Endothelial cell of umbilical vein (primary cell): ENCODE measurements at regions not wholly inside any gene's neighbourhood (a gene's known extent, or its start where the extent isn't known, plus 50 kb on each side); places are given as distances from the start of the nearest gene placed in this dataset.

Experiments
- BruUV-seq: library from RNA; stranded (reverse); fragments of 400-500 nt; replicated peaks from 2 replicates; lab custom pipeline; 2021; lab: Mats Ljungman, UMichigan
- CTCF ChIA-PET: fragments of 300-600, 350-600 bp; sonication (Branson Sonifier 250); formaldehyde crosslinking; loops from one replicate; lab custom pipeline; 2021; ENCODE audit warnings: antibody characterized with exemption, inconsistent platforms; lab: Charles Lee
- POLR2A ChIA-PET: fragments of 300-600, 350-600 bp; sonication (Branson Sonifier 250); formaldehyde crosslinking; loops from one replicate; lab custom pipeline; 2021; ENCODE audit warnings: antibody characterized with exemption, inconsistent platforms; lab: Charles Lee
- DNase-seq: peaks from one replicate; pipeline ENCODE4 v3.0.0-alpha.2; 2011; ENCODE audit warnings: low read depth, low spot score
- FAIRE-seq: peaks from 2 replicates; lab custom pipeline; 2011; peaks lifted over from hg19 to GRCh38; lab: Jason Lieb, UNC
- H2AFZ ChIP-seq: 2 replicates; pipeline ENCODE4 v1.6.0; 2012; ENCODE audit warnings: low read depth, low read length, control low read depth, inconsistent platforms
- H3K27ac ChIP-seq: 2 replicates; pipeline ENCODE4 v1.5.1; 2011; ENCODE audit warnings: low read depth, mild to moderate bottlenecking, control low read depth, low read length, moderate library complexity; ENCODE audit not compliant: insufficient read depth
- H3K27me3 ChIP-seq, 2 experiments: 2 replicates each; pipeline versions ENCODE4 v1.6.0 to v1.6.1; 2011; ENCODE audit warnings: low read length in 2 of 2, mixed read lengths in 1 of 2; ENCODE audit not compliant: control insufficient read depth in 2 of 2, insufficient read depth in 2 of 2
- H3K36me3 ChIP-seq, 2 experiments: 2 replicates in 1 of 2; 3 replicates in 1 of 2; pipeline ENCODE4 v1.5.1; 2011; ENCODE audit warnings: low read length in 2 of 2, mild to moderate bottlenecking in 1 of 2, moderate library complexity in 1 of 2; ENCODE audit not compliant: control insufficient read depth in 2 of 2, insufficient read depth in 2 of 2; ENCODE audit errors: extremely low read depth in 1 of 2
- H3K4me1 ChIP-seq: 3 replicates; pipeline ENCODE4 v1.5.1; 2011; ENCODE audit warnings: mild to moderate bottlenecking, low read length; ENCODE audit not compliant: control insufficient read depth, insufficient read depth; ENCODE audit errors: extremely low read depth
- H3K4me2 ChIP-seq: 2 replicates; pipeline ENCODE4 v1.6.1; 2011; ENCODE audit warnings: low read length, control low read depth, mixed read lengths; ENCODE audit not compliant: insufficient read depth
- H3K4me3 ChIP-seq, 3 experiments: fragments of 200-600 bp in 1 of 3; sonication (generic), shearing (Covaris generic) in 1 of 3; replicated peaks in 1 of 3; 2 replicates each; pipeline ENCODE4 v1.5.1; 2011 to 2016; ENCODE audit warnings: control low read depth in 3 of 3, low read length in 3 of 3, mild to moderate bottlenecking in 2 of 3, inconsistent platforms in 1 of 3, low read depth in 1 of 3, moderate library complexity in 1 of 3; ENCODE audit not compliant: insufficient read depth in 1 of 3
- H3K79me2 ChIP-seq: 2 replicates; pipeline ENCODE4 v1.6.0; 2012; ENCODE audit warnings: low read length, inconsistent platforms; ENCODE audit not compliant: control insufficient read depth, insufficient read depth
- H3K9ac ChIP-seq: replicated peaks from 2 replicates; pipeline ENCODE3; 2011; ENCODE audit warnings: low read length, control low read depth; ENCODE audit not compliant: insufficient read depth; ENCODE audit errors: extremely low read depth
- H3K9me1 ChIP-seq: replicated peaks from 3 replicates; pipeline ENCODE4 v1.6.0; 2011; ENCODE audit warnings: mild to moderate bottlenecking, low read length; ENCODE audit not compliant: control insufficient read depth, insufficient read depth; ENCODE audit errors: extremely low read depth
- H3K9me3 ChIP-seq: replicated peaks from 2 replicates; pipeline ENCODE4 v1.5.1; 2012; ENCODE audit warnings: low read length, inconsistent platforms; ENCODE audit not compliant: control insufficient read depth, insufficient read depth
- H4K20me1 ChIP-seq: replicated peaks from 2 replicates; pipeline ENCODE3; 2011; ENCODE audit warnings: mild to moderate bottlenecking, low read length; ENCODE audit not compliant: control insufficient read depth, insufficient read depth; ENCODE audit errors: extremely low read depth
- EZH2 ChIP-seq: IDR thresholded peaks from 2 replicates; pipeline ENCODE4 v1.6.1; 2012; ENCODE audit warnings: borderline replicate concordance, low read depth, mild to moderate bottlenecking, moderate library complexity, low read length, inconsistent platforms; ENCODE audit not compliant: severe bottlenecking
- FOS ChIP-seq: IDR thresholded peaks from 2 replicates; pipeline ENCODE4 v1.6.1; 2011; ENCODE audit warnings: mild to moderate bottlenecking, low read length, moderate library complexity, borderline replicate concordance; ENCODE audit not compliant: insufficient read depth
- GATA2 ChIP-seq: IDR thresholded peaks from 2 replicates; pipeline ENCODE4 v1.7.0; 2011; ENCODE audit warnings: low read depth, mild to moderate bottlenecking, moderate library complexity, mixed read lengths, low read length; ENCODE audit not compliant: insufficient read length, insufficient read depth
- JUN ChIP-seq: IDR thresholded peaks from 2 replicates; pipeline ENCODE4 v1.6.1; 2011; ENCODE audit warnings: borderline replicate concordance, low read depth; ENCODE audit not compliant: insufficient read length, insufficient read depth
- MYC ChIP-seq: IDR thresholded peaks from one replicate; pipeline ENCODE4 v1.6.1; 2011; ENCODE audit warnings: mild to moderate bottlenecking, low read depth, low read length
- POLR2A ChIP-seq: IDR thresholded peaks from 2 replicates; pipeline ENCODE4 v1.6.1; 2012; ENCODE audit warnings: low read depth, mild to moderate bottlenecking, control low read depth, low read length
- POLR2AphosphoS5 ChIP-seq: IDR thresholded peaks from 2 replicates; pipeline ENCODE4 v1.6.1; 2012; ENCODE audit warnings: low read depth, mild to moderate bottlenecking, control low read depth, low read length, moderate library complexity; ENCODE audit not compliant: insufficient read depth
- dilution Hi-C: fragments of 300-500 bp; cut with MboI; formaldehyde crosslinking; loops from one replicate; pipeline ENCODE4 v1.15.0; 2019; ENCODE audit warnings: low sequenced_read_pairs; ENCODE audit not compliant: extremely low pct_ligation_motif_present
- intact Hi-C: fragments of 100-400 bp; cut with micrococcal nuclease; formaldehyde crosslinking; loops from one replicate; pipeline ENCODE4 v1.10.0; 2022
- TF ChIP-seq, protein P1 (sequence below), 2 donors: IDR thresholded peaks; 1 replicate in 1 of 2; 2 replicates in 1 of 2; pipeline ENCODE4 v1.5.1; 2011; ENCODE audit warnings: low read length in 2 of 2, mild to moderate bottlenecking in 2 of 2, moderate library complexity in 2 of 2, control low read depth in 1 of 2, inconsistent platforms in 1 of 2, low read depth in 1 of 2; ENCODE audit not compliant: insufficient read depth in 1 of 2; ENCODE audit errors: extremely low read depth in 1 of 2
- TF ChIP-seq, protein P2 (sequence below): IDR thresholded peaks from 2 replicates; pipeline ENCODE4 v1.6.1; 2011; ENCODE audit not compliant: insufficient read depth, insufficient read length

DNA sequence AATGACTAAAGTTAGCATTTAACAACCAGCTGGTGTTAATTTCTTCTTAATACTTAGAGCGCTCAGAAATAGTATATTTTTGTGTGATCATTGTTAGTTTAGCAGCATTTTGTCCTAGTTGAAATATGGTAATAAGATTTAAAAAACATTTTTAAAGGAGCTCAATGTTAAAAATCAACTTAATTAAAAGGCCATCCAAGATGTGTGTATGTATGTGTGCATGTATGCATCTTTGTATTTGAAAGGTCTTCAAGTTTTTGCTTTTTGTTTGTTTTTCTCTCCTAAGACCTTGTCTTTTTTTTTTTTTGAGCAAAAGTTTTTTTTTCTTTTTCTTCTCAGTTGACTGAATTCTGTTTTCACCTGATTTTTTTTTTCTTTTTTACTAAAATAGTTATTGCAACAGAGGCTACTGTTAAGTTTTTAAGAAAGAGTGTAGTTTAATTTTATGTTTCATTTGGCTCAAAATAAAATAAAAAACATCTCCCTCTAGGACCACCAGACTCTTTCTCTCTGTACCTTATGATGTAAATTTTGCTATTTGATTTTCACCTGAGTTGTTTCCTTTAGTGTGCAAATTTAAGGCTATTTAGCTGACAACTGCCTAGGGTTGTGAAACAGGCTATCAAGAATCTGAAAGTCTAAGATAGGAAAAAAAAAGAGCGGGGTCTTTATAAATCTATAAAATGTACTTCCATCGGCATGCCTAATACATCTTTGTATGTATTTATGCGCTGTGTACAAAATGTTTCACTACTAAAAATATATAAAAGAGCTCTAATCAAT, 76.4 kb upstream of the C1GALT1 start:
- Histone ChIP-seq H3K27ac (no peak overlapping the region), H3K9ac (no peak overlapping the region), H3K9me3 (no peaks in the 10 kb centered on the region), H3K4me2 (no peak overlapping the region), H3K79me2 (no peaks in the 10 kb centered on the region), H2AFZ (no peak overlapping the region), H3K4me3 (no peak overlapping the region), H3K27me3 (no peaks in the 10 kb centered on the region), H3K9me1 (no peaks in the 10 kb centered on the region), H4K20me1 (no peaks in the 10 kb centered on the region), H3K36me3 (no peaks in the 10 kb centered on the region), H3K4me1 (peaks cover 4% of the 10 kb centered on the region)
- BruUV-seq = no TSS peak
- POLR2A ChIA-PET = no interaction called here
- FAIRE-seq (no peak), DNase-seq (no peak)
- CTCF ChIA-PET = interaction anchor here (1.1 to 1.6 kb wide), 10 partner anchors 8 to 437 kb away, joined by 3 to 11 read pairs (median 4); partner anchors contain the start of gene C1GALT1
- intact Hi-C loops (no loop called here), dilution Hi-C loops (no loop called here)
- no peak for TF ChIP-seq JUN
- no peak for TF ChIP-seq POLR2AphosphoS5
- TF ChIP-seq GATA2 = no peak
- TF ChIP-seq MYC = no peak
- TF ChIP-seq, protein P1, sequence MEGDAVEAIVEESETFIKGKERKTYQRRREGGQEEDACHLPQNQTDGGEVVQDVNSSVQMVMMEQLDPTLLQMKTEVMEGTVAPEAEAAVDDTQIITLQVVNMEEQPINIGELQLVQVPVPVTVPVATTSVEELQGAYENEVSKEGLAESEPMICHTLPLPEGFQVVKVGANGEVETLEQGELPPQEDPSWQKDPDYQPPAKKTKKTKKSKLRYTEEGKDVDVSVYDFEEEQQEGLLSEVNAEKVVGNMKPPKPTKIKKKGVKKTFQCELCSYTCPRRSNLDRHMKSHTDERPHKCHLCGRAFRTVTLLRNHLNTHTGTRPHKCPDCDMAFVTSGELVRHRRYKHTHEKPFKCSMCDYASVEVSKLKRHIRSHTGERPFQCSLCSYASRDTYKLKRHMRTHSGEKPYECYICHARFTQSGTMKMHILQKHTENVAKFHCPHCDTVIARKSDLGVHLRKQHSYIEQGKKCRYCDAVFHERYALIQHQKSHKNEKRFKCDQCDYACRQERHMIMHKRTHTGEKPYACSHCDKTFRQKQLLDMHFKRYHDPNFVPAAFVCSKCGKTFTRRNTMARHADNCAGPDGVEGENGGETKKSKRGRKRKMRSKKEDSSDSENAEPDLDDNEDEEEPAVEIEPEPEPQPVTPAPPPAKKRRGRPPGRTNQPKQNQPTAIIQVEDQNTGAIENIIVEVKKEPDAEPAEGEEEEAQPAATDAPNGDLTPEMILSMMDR (IDR thresholded peaks at IDR 0.05; ENCODE audit: extremely low read depth in 1 of 2, insufficient read depth in 1 of 2, low read depth in 1 of 2, low read length in 2 of 2) = no peak
- TF ChIP-seq, protein P2, sequence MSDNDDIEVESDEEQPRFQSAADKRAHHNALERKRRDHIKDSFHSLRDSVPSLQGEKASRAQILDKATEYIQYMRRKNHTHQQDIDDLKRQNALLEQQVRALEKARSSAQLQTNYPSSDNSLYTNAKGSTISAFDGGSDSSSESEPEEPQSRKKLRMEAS = no peak
- TF ChIP-seq EZH2 = no peak
- no peak for TF ChIP-seq POLR2A
- no peak for TF ChIP-seq FOS
